ENCODE measurements at regions not wholly inside any gene's neighbourhood (a gene's known extent, or its start where the extent isn't known, plus 50 kb on each side); places are given as distances from the start of the nearest gene placed in this dataset.
"Not testable (repeated sequence)": the region's sequence is repeated elsewhere in the genome, so short reads cannot be mapped to it uniquely, and the experiment has no call there.

DNA sequence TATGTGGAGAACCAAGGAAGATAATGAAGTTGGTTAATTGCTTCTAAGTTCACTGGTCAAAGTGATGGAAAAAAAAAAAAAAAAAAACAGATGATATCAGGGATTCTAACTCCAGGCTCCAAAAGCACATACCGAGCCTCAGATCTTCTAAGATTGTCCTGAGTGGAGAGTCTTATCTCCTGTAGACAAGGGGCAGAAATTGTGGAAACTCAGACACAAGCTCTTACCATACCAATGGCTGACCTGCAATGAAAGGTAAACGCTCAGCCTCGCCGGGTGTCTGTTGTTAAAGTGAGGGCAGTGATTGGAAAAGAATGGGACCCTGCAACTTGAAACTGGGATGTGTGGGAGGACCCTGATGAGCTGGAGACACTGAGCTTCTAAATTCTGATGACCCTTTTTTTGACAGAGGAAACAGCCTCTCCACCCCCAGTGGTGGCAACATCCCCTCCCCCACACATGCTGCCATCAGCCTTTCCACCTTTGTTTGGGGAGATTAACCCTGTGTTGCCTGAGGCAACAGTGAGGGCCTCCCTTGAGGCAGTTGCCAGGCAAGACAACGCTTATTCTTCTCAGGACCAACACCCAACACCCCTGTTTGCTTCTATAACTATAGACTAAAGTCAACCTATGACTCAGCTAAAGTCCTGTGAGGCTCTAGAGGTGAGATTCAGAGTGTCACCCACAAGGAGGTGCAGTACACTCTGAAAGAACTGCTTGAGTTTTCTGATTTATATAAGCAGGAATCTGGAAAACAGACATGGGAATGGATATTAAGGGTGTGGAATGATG, 154.0 kb downstream of the THBS2 start:
- DNase-seq = no peak

DNA sequence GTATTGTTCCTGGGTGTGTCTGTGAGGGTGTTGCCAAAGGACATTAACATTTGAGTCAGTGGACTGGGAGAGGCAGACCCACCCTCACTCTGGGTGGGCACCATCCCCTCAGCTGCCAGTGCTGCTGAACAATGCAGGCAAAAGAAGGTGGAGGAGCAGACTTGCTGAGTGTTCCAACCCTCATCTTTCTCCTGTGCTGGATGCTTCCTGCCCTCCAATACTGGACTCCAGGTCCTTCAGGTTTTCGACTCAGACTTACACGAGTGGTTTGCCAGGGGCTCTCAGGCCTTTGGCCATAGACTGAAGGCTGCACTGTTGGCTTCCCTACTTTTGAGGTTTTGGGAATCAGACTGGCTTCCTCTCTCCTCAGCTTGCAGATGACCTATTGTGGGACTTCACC, 155.0 kb downstream of the THBS2 start:
- DNase-seq = not testable (repeated sequence)

DNA sequence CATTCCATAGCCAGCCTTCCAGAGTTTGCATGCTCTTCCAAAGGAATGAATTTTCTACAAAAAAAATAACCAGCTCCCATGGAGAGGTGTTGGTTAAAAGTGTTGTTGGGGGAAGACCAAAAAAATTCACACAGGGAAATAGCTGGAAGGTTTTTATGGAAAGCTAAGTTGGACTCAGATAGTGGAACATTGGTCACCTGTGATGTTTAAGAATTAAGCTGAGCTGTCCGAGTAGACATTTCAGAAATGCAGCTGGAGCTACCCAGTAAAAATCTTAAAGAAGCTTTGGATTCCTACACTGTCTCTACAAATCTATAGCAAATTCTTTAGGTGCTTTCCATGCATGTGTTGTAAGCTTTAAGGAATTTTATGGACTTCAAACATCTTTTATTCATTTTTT, 155.5 kb downstream of the THBS2 start:
- DNase-seq = no peak

DNA sequence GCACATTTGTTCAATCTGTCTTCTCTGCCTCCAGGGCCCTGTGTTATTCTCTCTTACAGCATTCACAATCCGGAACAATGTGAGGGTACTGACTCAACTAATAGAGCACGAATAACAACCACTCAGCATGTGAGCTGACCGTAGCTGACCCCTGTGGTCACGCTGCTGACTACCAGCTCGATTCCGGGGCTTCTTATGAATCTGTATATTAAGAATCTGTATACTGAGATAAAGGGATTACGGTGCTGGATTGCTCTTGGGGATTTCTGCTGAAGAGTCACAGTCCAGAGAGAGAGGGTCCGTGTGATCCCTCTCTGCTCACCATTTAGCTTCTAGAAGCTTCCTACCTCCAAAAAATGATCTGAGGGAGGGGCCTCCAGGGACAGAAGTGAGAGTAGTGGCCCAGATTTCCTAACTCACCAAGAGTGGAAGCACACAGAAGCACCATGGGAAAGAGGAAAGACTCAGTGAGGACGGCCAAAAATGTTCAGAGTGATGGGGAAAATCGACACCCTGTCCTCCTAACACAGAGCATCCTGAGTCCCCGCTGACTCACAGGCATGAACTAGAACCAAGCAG, 156.2 kb downstream of the THBS2 start:
- DNase-seq = no peak

DNA sequence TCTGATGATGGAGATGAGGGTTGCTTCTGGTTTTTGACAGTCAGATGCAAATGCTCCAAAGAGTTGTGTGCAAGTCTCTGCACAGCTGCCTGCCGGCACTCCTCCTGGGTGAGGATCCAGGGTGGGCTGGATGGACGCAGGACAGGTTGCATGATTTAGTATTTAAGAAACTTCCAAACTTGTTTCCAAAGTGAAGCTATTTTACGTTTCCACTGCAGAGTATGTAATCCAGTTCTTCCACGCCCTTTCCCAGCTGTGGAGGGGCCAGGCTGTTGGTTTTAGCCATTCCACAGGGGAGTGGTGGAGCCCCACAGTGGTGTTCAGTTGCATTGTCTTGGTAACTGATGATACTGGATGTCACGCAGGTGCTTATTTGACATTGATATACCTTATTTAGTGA, 157.3 kb downstream of the THBS2 start:
- no peak for DNase-seq

DNA sequence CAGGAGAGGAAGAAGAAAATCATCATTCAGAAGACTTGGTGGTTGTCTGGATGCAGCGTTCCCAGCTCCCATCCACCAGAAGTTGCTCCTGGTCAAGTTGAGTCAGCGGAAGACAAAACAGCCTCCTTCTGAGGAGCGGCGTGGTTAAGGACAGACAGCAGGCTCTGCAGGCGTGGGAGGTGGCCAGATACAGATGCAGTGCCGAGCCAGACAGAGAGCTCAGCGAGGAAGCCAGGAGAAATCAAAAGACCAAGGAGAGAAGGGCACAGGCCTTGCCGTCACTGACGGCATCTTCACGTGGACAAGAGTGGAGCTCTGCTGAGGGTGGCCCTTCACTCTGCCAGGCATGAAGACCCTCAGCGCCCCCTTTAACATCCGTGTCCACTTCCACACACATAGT, 158.5 kb downstream of the THBS2 start:
- DNase-seq = no peak

DNA sequence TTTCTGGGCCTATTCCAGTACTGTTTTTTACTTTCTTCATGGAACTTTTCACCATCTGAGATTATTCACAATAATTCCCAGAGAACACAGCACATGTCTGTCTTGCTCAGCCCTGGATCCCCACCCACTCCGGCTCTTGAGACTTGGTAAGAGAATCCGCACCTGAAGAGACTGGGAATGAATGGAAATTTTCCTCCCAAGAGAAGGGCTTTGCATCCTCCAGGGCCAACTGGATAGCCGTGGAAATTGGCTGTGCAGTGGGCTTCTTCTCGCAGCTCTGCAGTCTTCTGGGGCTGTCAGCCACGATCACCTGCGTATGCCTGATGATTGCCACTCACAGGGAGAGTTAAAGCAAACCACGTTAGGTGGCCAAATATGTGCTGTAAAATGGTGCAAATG, 159.1 kb downstream of the THBS2 start:
- DNase-seq = no peak

DNA sequence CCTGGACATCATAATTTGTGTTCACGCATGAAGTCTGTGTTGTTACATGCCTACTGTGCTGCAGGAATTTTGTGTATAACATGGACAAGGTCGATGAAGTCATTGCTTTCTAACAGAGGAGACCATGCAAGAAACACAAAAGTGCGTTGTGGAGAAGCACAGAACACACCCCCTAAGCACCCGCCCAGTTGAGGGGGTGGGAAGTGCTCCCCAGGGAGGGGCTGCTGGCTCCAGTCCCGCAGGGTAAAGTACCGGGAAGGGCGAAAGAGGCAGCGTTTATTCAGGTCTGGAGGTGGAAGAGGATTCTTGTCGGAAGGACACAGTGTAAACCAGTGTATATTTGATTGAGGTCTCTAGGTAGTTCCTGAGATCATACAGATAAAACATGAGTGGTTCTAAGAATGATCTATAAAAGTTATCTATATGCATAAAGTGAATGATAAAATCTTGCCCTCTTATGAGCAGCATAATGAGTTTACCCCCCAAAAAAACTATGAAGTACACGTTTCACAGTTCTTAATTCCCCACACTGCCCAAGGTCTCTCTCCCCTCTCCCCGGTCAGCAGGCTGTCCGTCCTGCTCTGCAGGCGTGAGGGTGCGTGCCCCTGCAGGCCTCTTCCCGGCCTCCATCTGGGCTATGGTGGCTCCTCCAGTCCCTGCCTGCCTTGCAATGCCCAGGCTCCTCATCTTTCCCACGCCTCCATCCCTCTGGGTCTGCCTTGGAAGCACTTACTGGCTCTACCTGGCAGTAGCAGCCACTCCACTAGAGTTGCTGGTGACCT, 159.7 kb downstream of the THBS2 start:
- DNase-seq = no peak

DNA sequence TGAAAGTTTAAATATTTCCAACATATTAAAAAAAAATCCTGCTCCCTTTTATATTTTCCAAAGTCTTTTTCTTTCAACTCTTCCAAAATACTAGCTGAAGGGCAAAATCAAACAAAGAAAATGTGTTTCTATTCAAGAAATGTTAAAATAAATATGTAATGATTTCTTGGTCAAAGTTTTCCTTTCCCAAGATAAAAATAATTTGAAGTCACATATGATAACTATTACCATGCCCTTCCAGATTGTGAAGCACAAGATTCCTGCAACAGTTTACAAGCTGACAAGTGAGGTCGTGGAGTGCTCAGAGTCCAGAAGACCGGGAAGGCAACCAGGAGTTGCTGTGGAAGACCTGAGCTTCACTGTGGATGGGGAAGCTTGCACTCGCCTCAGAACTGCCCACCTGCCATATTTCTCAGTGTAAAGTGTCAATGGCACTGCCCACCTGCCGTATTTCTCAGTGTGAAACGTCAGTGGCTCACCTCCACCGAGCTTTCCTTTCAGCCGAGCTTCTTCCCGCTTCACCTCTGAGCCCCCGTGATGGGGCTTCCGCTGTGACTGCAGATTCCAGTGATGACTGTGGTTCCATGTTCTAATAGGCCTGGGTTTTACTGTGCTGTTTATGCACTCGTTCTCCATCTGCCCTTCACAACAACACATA, 160.5 kb downstream of the THBS2 start:
- DNase-seq = no peak

DNA sequence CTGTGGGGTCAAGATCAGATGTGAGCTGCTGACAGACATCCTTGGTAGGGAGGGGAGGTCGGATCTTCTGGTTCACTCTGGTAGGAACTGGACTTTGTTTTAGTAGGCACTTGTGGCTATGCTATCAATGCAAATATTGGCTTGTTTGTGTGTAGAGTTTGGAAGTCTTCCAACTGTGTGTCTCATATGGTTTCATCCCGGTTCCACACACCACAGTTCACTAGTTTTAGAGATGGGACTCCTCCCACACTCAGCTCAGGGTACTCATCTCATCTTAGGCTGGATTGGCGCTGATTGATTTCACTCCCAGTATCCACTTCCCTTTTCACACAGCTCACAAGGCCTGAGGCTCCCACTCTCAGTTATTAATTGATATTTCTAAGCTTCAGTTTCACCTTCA, 161.3 kb downstream of the THBS2 start:
- no peak for DNase-seq

DNA sequence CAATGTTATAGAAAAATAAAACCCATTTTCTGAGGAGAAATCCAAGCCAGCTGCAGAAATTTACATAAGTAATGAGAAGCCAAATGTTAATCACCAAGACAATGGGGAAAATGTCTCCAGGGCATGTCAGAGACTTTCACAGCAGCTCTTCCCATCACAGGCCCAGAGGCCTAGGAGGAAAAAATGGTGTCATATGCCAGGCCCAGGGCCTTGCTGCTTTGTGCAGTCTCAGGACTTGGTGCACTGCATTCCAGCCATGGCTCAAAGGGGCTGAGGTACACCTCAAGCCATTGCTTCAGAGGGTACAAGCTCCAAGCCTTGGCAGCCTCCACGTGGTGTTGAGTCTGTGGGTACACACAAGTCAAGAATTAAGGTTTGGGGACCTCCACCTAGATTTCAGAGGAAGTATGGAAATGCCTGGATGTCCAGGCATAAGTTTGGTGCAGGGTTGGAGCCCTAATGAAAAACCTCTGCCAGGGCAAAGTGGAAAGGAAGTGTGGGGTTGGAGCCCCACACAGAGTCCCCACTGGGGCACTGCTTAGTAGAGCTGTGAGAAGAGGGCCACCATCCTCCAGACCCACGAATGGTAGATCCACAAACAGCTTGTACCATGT, 163.0 kb downstream of the THBS2 start:
- not testable (repeated sequence) for DNase-seq

DNA sequence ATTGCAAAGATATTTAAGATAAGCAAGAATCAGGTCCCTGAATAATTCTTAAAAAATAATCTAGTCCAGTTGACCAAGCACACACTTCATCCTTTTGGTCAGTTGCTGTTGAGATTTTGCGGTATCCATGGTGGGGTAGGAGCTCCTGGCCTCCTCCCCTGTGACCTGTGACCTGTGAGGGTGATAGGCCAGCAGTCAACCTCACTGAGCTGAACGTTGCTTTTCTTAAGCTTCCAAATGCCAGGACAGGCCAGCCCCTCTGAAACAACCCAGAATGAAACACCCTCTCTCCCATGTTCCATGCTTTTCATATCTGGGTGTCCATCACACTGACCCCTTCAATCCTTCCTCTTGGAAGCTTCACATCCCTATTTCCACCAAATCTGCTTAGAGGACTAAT, 164.9 kb downstream of the THBS2 start:
- DNase-seq = no peak

DNA sequence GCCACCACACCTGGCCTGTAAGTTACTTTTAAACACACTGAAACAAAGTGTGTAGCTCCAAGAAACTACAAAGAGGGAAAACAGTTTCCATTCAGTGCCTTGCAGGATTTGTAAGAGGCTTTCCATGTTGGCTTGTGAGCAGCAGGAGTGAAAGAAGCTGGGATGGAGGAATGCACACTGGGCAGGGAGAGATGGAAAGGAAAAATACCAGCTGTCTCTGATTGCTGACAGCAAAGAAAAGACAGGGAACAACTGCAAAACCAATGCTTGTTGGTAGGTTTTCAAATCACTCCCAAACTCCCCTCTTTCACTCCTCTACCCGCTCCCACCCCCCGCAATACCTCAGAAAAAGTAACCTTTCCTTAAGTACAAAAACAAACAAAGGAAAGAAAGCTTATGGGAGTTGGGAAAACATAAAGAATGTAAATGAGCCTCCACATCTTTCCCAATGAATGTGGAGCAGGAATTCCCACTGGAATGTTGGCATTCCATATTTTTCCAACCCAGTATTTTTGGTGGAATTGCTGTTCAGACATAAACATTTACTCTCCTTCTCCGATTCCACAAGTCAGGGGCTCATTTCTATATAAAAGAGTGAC, 166.1 kb downstream of the THBS2 start:
- no peak for DNase-seq

DNA sequence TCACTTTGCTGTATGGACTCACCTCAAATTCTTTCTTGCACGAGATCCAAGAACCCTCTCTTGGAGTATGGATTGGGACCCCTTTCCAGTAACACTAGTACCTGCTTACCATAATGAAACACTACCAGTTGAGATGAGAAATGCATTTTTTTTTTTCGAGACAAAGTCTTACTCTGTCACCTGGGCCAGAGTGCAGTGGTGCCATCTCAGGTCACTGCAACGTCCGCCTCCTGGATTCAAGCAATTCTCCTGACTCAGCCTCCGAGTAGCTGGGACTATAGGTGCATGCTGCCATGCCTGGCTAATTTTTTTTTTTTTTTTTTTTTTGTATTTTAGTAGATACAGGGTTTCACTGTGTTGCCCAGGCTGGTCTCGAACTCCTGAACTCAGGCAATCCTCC, 167.0 kb downstream of the THBS2 start:
- DNase-seq = not testable (repeated sequence)

DNA sequence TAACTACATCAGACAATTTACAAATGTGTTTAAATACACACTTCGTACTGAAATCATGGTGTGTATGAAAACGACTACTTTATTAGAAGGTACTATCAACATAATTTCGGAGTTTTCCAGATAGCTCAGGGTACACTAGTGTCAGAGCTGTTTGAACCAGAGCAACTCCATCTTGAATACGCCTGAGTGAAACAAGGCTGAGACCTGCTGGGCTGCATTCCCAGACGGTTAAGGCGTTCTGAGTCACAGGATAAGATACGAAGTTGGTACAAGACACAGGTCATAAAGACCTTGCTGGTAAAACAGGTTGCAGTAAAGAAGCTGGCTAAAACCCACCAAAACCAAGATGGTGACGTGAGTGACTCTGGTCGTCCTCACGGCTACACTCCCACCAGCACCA, 167.6 kb downstream of the THBS2 start:
- no peak for DNase-seq

DNA sequence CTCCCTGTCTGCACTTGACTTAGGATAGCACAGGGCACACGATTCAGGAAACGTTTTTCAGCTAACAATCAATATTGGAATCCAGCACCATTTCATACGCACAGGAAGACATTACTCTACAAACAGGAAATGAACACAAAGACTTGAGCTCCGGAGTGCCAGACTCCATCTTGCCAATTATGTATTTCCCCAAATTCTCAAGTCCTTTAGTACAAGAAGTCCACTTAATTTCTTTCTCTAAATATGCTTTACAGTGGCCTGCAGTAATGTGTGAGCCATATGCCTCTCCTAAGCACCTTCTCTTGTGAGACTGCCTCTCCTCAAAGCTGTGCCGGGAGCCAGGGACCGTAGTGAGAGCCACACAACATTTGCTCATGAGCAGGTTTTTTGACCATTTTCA, 168.2 kb downstream of the THBS2 start:
- DNase-seq = no peak

DNA sequence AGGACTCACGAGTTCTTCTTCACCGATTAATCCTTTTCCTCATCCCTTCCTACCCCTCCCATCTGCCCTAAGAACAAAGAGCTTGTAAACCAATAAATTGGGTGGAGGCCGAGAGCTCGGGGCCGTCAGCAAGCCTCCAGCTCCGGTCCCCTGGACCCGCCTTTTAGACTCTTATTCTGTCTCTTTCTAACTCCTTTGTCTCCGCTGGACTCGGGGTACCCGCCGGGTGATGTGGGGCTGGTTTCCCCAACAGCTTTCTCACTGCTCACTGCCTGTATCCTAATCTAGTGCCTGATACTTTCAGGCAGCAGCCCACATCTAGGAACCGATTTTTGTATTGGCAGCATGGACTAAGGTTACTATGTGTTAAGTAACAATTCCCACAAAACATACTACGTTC, 169.1 kb downstream of the THBS2 start:
- DNase-seq = not testable (repeated sequence)

DNA sequence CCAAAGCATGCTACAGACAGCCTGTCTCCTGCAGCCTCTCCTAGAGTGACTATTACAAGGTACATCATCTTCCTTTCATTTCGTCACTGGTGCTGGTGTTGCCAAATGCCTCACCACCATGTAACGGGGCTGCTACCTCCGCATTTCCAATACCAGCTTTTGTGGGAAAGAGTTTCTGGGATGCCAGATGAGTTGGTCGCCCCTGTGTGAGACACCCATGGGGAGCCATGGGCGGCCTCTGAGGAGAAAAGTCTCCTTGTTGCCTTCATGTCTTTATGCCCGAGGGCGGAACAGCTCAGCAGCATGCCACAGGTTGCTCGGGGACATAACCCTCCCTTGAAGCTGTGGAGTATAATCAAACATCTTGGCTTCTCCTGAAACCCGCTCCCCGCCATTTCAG, 169.6 kb downstream of the THBS2 start:
- no peak for DNase-seq

DNA sequence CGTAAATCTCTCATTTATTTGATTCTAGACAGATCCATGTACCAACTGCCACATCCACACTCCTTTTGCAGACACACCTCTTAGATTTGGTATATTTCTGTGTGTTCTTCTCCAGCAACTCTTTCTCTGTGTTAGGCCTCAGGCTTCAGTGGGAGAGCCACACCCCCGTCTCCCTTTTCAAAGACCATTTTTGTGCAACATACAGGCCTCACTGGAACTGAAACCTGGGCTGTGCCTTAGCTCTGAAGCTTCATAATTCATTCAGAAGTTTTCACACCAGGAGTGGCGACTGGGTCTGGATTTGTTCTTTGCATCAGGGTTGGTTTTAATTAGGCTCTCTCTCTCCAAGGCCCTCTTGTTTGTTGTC, 170.2 kb downstream of the THBS2 start:
- DNase-seq = no peak

DNA sequence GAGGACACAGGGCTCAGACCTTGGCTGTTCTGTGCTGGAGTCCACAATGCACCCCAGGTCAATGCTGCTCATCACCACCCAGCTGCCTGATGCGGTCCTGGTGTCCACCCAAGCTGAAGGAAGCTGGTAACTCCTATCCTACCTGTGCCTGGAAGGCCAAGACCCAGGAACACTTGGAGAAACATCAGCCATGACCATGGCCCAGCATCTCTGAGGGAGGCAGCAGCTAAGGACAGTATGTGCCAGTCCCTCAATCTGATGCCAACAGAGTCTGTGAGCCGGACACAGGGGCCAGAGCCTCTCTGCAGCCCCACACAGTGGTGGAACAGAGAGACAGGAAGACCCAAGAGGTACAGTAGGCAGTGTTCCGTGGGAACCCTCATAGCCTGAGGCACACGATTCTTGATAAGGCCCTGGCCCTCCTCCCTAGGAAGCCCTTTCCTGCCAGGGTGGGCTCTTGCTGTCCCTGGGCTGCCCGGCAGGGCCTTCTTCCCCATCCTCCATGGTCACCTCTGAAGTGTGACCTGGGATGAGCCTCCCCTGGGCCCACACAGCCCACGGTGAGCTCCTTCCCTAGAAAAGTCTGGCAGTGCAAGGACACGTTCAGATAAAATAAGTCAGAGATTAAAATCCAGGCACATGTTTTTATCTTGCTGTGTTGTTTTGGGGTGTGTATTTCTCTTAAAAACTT, 170.7 kb downstream of the THBS2 start:
- DNase-seq = no peak

DNA sequence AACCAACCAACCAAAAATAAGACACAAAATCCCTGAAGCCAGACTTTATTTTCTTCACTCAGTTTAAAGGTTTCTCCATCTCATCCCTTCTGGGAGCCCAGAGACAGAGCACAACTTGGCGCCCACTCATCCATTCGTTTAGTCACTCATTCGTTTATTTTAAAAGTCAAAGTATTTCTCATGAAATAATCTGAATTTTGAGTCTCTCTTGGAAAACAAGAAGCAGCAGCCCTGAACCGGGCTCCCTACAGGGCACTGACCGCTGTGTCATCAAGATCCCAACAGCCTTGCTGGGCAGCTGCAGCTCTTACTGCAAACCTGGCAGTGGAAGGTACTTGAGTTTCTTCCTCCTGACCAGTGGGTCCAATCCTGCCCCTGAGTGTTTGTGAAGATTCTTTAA, 171.6 kb downstream of the THBS2 start:
- DNase-seq = no peak

DNA sequence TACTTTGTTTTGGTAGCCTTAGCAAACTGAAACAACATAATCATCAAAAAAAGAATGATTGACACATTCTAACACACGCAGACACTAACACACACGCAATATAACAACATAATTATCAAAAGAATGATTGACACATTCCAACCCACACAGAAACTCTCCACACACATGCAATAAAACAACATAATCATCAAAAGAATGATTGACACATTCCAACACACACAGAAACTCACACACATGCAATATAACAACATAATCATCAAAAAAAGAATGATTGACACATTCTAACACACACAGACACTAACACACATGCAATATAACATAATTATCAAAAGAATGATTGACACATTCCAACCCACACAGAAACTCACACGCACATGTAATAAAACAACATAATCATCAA, 172.4 kb downstream of the THBS2 start:
- DNase-seq = no peak

Measured in NCI-H1105 (cell line).